ENCODE measurements at regions not wholly inside any gene's neighbourhood (a gene's known extent, or its start where the extent isn't known, plus 50 kb on each side); places are given as distances from the start of the nearest gene placed in this dataset.

DNA sequence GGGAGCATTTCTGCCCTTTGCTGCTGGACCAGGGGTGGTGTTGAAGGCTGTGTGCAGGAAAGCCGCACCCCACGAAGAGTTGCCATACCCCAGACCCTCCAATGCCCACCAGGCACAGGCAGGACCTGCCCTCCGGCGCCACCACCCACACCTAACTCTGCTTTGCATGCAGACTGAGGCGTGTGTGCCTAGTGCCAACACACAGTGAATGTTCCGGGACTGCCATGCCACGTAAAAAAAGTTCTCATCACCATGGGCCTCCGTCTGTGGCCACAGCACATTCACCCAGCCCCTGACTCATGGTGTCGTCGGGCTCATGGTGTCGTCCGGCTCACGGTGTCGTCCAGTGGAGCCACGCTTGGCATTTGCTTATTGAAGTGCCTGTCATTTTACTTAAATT lies 184.9 kb upstream of the RAB6C start:
- TF ChIP-seq, protein P1, sequence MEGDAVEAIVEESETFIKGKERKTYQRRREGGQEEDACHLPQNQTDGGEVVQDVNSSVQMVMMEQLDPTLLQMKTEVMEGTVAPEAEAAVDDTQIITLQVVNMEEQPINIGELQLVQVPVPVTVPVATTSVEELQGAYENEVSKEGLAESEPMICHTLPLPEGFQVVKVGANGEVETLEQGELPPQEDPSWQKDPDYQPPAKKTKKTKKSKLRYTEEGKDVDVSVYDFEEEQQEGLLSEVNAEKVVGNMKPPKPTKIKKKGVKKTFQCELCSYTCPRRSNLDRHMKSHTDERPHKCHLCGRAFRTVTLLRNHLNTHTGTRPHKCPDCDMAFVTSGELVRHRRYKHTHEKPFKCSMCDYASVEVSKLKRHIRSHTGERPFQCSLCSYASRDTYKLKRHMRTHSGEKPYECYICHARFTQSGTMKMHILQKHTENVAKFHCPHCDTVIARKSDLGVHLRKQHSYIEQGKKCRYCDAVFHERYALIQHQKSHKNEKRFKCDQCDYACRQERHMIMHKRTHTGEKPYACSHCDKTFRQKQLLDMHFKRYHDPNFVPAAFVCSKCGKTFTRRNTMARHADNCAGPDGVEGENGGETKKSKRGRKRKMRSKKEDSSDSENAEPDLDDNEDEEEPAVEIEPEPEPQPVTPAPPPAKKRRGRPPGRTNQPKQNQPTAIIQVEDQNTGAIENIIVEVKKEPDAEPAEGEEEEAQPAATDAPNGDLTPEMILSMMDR (IDR thresholded peaks at IDR 0.05), result no peak
- TF ChIP-seq EP300 (IDR thresholded peaks at IDR 0.05) (no peak), POLR2A (IDR thresholded peaks at IDR 0.05) (no peak)

All from ovary (tissue), 3 donors.